ENCODE measurements at regions not wholly inside any gene's neighbourhood (a gene's known extent, or its start where the extent isn't known, plus 50 kb on each side); places are given as distances from the start of the nearest gene placed in this dataset.

GRCh38 chr7:15925608-15926007 lies 239.1 kb upstream of the MEOX2 start:
- H3K4me3 ChIP-seq (ENCODE audit: low read depth, low read length) = no peak overlapping the region
- POLR2A ChIA-PET = no interaction called here
- TF ChIP-seq CTCF (IDR thresholded peaks at IDR 0.05; ENCODE audit: insufficient read depth, low read length, missing control alignments) = no peak
- CTCF ChIA-PET = interaction anchor here (1.1 kb wide), 1 partner anchor 13 kb away, joined by 3 read pairs; no protein-coding TSS in a partner anchor
- DNase-seq (ENCODE audit: low read depth, low spot score) = no peak

- CTCF ChIA-PET = no interaction called here
- POLR2A ChIA-PET = no interaction called here
- no peak overlapping the region for H3K4me3 ChIP-seq (ENCODE audit: low read depth, low read length)
- TF ChIP-seq CTCF (IDR thresholded peaks at IDR 0.05; ENCODE audit: insufficient read depth, low read length, missing control alignments) = no peak
- no peak for DNase-seq (ENCODE audit: low read depth, low spot score)
These were observed 238.4 kb upstream of the MEOX2 start for GRCh38 chr7:15924910-15925309.

- ChIA-PET POLR2A (no interaction called here), CTCF (no interaction called here)
- no peak overlapping the region for H3K4me3 ChIP-seq (ENCODE audit: low read depth, low read length)
- DNase-seq (ENCODE audit: low read depth, low spot score) = no peak
- no peak for TF ChIP-seq CTCF (IDR thresholded peaks at IDR 0.05; ENCODE audit: insufficient read depth, low read length, missing control alignments)
These were observed 235.5 kb upstream of the MEOX2 start for GRCh38 chr7:15922002-15922401.

- ChIA-PET POLR2A (no interaction called here), CTCF (interaction anchor here (0.8 kb wide), 1 partner anchor 11 kb away, joined by 3 read pairs; no protein-coding TSS in a partner anchor)
- TF ChIP-seq CTCF (IDR thresholded peaks at IDR 0.05; ENCODE audit: insufficient read depth, low read length, missing control alignments) = no peak
- H3K4me3 ChIP-seq (ENCODE audit: low read depth, low read length) = no peak overlapping the region
- DNase-seq (ENCODE audit: low read depth, low spot score) = no peak
These were observed 235.1 kb upstream of the MEOX2 start for GRCh38 chr7:15921576-15921975.

GRCh38 chr7:15920953-15921352 lies 234.5 kb upstream of the MEOX2 start:
- ChIA-PET POLR2A (no interaction called here), CTCF (interaction anchor here (0.8 kb wide), 1 partner anchor 11 kb away, joined by 3 read pairs; no protein-coding TSS in a partner anchor)
- DNase-seq (ENCODE audit: low read depth, low spot score) = no peak

GRCh38 chr7:15916681-15917380 lies 230.3 kb upstream of the MEOX2 start:
- POLR2A ChIA-PET = no interaction called here
- no peak for DNase-seq (ENCODE audit: low read depth, low spot score)
- peak overlapping the region; percentile 2; the same call in 1 of the 2 replicates for H3K4me3 ChIP-seq (ENCODE audit: low read depth, low read length)
- TF ChIP-seq CTCF (IDR thresholded peaks at IDR 0.05; ENCODE audit: insufficient read depth, low read length, missing control alignments) = no peak
- CTCF ChIA-PET = no interaction called here

More at GRCh38 chr7:15920953-15921352, 234.5 kb upstream of the MEOX2 start:
- no peak overlapping the region for H3K4me3 ChIP-seq (ENCODE audit: low read depth, low read length)
- TF ChIP-seq CTCF (IDR thresholded peaks at IDR 0.05; ENCODE audit: insufficient read depth, low read length, missing control alignments) = no peak
